Mesendoderm (in vitro differentiated cells): ENCODE measurements at regions not wholly inside any gene's neighbourhood (a gene's known extent, or its start where the extent isn't known, plus 50 kb on each side); places are given as distances from the start of the nearest gene placed in this dataset.

Source experiments
- DNase-seq: peaks from one replicate; pipeline ENCODE4 v3.0.0; 2013
- H2AK5ac ChIP-seq: 2 replicates; pipeline ENCODE4 v1.6.1; 2013; ENCODE audit warnings: low read length, inconsistent platforms
- H2BK120ac ChIP-seq: 2 replicates; pipeline ENCODE4 v1.6.1; 2013; ENCODE audit warnings: low read depth, mild to moderate bottlenecking, low read length, moderate library complexity, mixed read lengths
- H2BK15ac ChIP-seq: replicated peaks from 2 replicates; pipeline ENCODE4 v1.6.1; 2013; ENCODE audit warnings: low read depth, mild to moderate bottlenecking, moderate library complexity
- H2BK5ac ChIP-seq: 2 replicates; pipeline ENCODE4 v1.6.1; 2013; ENCODE audit warnings: low read length, inconsistent platforms
- H3K18ac ChIP-seq: 2 replicates; pipeline ENCODE4 v1.6.1; 2013; ENCODE audit warnings: mild to moderate bottlenecking, low read length, mixed read lengths
- H3K23ac ChIP-seq: one replicate; pipeline ENCODE4 v1.6.1; 2013; ENCODE audit warnings: low read length
- H3K27ac ChIP-seq: 2 replicates; pipeline ENCODE4 v1.5.1; 2013; ENCODE audit warnings: low read depth, mild to moderate bottlenecking, inconsistent platforms, low read length, moderate library complexity
- H3K27me3 ChIP-seq: 2 replicates; pipeline ENCODE4 v1.6.1; 2013; ENCODE audit warnings: low read length, control low read depth, mild to moderate bottlenecking, inconsistent platforms; ENCODE audit not compliant: insufficient read depth, poor library complexity
- H3K36me3 ChIP-seq: 2 replicates; pipeline ENCODE4 v1.6.1; 2013; ENCODE audit warnings: low read length, inconsistent platforms; ENCODE audit not compliant: control insufficient read depth, insufficient read depth
- H3K4ac ChIP-seq: one replicate; pipeline ENCODE4 v1.6.1; 2013; ENCODE audit warnings: low read depth, mild to moderate bottlenecking, low read length, moderate library complexity
- H3K4me1 ChIP-seq: 2 replicates; pipeline ENCODE4 v1.6.1; 2013; ENCODE audit warnings: low read depth, low read length, inconsistent platforms; ENCODE audit not compliant: control insufficient read depth
- H3K4me2 ChIP-seq: 2 replicates; pipeline ENCODE4 v1.6.1; 2013; ENCODE audit warnings: low read length
- H3K4me3 ChIP-seq: 2 replicates; pipeline ENCODE4 v1.5.1; 2013; ENCODE audit warnings: mild to moderate bottlenecking, low read length
- H3K56ac ChIP-seq: one replicate; pipeline ENCODE4 v1.6.1; 2013; ENCODE audit warnings: low read length
- H3K79me1 ChIP-seq: 2 replicates; pipeline ENCODE4 v1.6.1; 2013; ENCODE audit warnings: low read length, inconsistent platforms
- H3K79me2 ChIP-seq: 2 replicates; pipeline ENCODE4 v1.6.1; 2013; ENCODE audit warnings: mild to moderate bottlenecking, low read length; ENCODE audit not compliant: control insufficient read depth, insufficient read depth
- H3K9ac ChIP-seq: 2 replicates; pipeline ENCODE4 v1.6.1; 2013; ENCODE audit warnings: low read length, inconsistent platforms
- H4K5ac ChIP-seq: one replicate; pipeline ENCODE4 v1.6.1; 2013; ENCODE audit warnings: low read length
- H4K8ac ChIP-seq: one replicate; pipeline ENCODE4 v1.6.1; 2013; ENCODE audit warnings: low read depth, mild to moderate bottlenecking, control low read depth, low read length, moderate library complexity
- WGBS: extraction: QIAGEN DNeasy Blood & Tissue Kit; methylation state at CpG from one replicate; pipeline ENCODE4 v1.1.7; 2013; ENCODE audit warnings: low lambda C conversion rate, missing lambda C conversion rate; ENCODE audit not compliant: insufficient coverage; ENCODE audit errors: extremely low coverage; 5-methylcytosine and 5-hydroxymethylcytosine counted together

DNA sequence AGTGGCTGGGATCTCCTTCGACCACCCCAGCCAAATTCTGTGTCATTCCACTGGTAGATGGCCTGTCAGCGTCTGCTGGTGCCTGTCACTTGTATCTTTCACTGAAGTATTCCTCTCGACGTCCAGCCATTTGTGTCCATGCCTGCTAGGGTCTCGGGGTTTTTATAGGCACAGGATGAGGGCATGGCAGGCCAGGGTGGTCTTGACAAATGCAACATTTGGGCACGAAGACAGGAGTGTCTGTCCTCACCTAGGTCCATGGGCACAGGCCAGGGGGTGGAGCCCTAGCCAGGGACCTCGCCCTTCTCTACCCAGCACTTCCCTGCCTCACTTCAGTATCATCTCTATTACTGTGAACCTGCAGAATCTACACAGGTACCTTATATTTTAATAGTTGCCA, 2223.9 kb upstream of the ACO1 start:
- Histone ChIP-seq H3K79me2 (no peaks in the 10 kb centered on the region), H3K18ac (no peak overlapping the region), H2BK15ac (no peak overlapping the region), H2AK5ac (no peak overlapping the region), H4K5ac (no peak overlapping the region), H2BK120ac (no peak overlapping the region), H3K27me3 (no peaks in the 10 kb centered on the region), H3K4me2 (no peak overlapping the region), H2BK5ac (no peak overlapping the region), H3K79me1 (no peaks in the 10 kb centered on the region), H4K8ac (no peak overlapping the region), H3K56ac (no peak overlapping the region), H3K4me3 (no peak overlapping the region), H3K4me1 (no peaks in the 10 kb centered on the region), H3K23ac (no peak overlapping the region), H3K27ac (no peak overlapping the region), H3K4ac (no peak overlapping the region), H3K9ac (no peak overlapping the region), H3K36me3 (no peaks in the 10 kb centered on the region)
- no CpG with 5 or more reads among the region's 7 CpGs for WGBS
- no peak for DNase-seq

GRCh38 chr9:30172206-30172605, 2212.2 kb upstream of the ACO1 start:
- Histone ChIP-seq H2AK5ac (no peak overlapping the region), H3K4me2 (no peak overlapping the region), H4K8ac (no peak overlapping the region), H3K79me2 (no peaks in the 10 kb centered on the region), H2BK5ac (no peak overlapping the region), H3K4ac (no peak overlapping the region), H3K27ac (no peak overlapping the region), H2BK120ac (no peak overlapping the region), H4K5ac (no peak overlapping the region), H3K9ac (no peak overlapping the region), H3K79me1 (no peaks in the 10 kb centered on the region), H2BK15ac (no peak overlapping the region), H3K18ac (no peak overlapping the region), H3K27me3 (no peaks in the 10 kb centered on the region), H3K56ac (no peak overlapping the region), H3K23ac (no peak overlapping the region), H3K36me3 (no peaks in the 10 kb centered on the region), H3K4me3 (no peak overlapping the region), H3K4me1 (no peaks in the 10 kb centered on the region)
- no CpG with 5 or more reads among the region's 1 CpG for WGBS
- no peak for DNase-seq

DNA sequence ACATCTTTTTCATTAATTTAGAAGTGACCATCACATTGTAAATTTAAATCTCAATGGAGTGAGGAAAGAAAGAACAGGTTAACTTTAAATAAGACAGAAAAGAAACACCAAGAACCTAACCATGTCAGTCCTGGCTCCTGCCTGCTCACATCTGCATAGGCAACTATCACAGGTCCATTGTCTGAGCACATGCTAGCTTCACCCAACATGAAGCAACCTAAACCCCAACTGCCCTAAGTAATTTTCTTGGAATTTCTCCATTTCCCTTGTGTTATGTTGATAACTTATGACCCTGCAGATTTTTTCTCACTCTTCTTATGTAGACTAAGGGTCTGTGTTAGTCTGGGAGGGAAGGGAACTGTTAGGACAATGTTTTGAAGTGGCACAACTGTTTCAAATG, 2205.8 kb upstream of the ACO1 start:
- no peaks in the 10 kb centered on the region for H3K79me2 ChIP-seq
- H2AK5ac ChIP-seq = no peak overlapping the region
- H3K27ac ChIP-seq = no peak overlapping the region
- H3K23ac ChIP-seq = no peak overlapping the region
- H3K4ac ChIP-seq = no peak overlapping the region
- H3K18ac ChIP-seq = no peak overlapping the region
- H3K4me2 ChIP-seq = no peak overlapping the region
- H3K27me3 ChIP-seq = no peaks in the 10 kb centered on the region
- no peak overlapping the region for H3K4me3 ChIP-seq
- no peaks in the 10 kb centered on the region for H3K36me3 ChIP-seq
- H3K79me1 ChIP-seq = no peaks in the 10 kb centered on the region
- H4K5ac ChIP-seq = no peak overlapping the region
- no peak overlapping the region for H4K8ac ChIP-seq
- H3K9ac ChIP-seq = no peak overlapping the region
- H2BK15ac ChIP-seq = no peak overlapping the region
- no peak overlapping the region for H2BK5ac ChIP-seq
- no peak overlapping the region for H3K56ac ChIP-seq
- no peaks in the 10 kb centered on the region for H3K4me1 ChIP-seq
- no peak overlapping the region for H2BK120ac ChIP-seq
- DNase-seq = no peak

DNA sequence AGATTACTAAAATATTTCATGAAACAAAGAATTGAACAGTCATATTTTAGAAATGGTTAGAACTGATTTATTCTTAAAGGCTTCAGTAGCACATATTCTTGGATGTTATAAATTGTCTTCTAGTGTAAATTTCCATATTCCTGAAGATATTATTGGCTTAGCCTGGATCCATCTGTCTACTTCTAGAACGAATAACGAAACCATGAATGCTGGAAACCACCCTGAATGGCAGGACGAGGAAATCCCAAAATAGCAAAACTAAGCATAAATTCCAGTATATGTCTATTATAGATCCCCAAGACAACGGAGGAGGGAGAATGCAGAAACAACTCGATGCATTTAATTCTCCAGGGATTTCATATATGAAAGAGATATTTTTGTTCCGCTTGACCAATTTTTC, 2191.0 kb upstream of the ACO1 start:
- Histone ChIP-seq H2BK120ac (no peak overlapping the region), H3K4me3 (no peak overlapping the region), H3K79me1 (no peaks in the 10 kb centered on the region), H3K27me3 (no peaks in the 10 kb centered on the region), H2AK5ac (no peak overlapping the region), H3K23ac (no peak overlapping the region), H3K36me3 (no peaks in the 10 kb centered on the region), H3K4ac (no peak overlapping the region), H3K4me1 (no peaks in the 10 kb centered on the region), H2BK15ac (no peak overlapping the region), H3K79me2 (no peaks in the 10 kb centered on the region), H4K8ac (no peak overlapping the region), H2BK5ac (no peak overlapping the region), H3K9ac (no peak overlapping the region), H3K27ac (no peak overlapping the region), H3K18ac (no peak overlapping the region), H4K5ac (no peak overlapping the region), H3K4me2 (no peak overlapping the region), H3K56ac (no peak overlapping the region)
- WGBS = no CpG with 5 or more reads among the region's 6 CpGs
- DNase-seq = no peak

DNA sequence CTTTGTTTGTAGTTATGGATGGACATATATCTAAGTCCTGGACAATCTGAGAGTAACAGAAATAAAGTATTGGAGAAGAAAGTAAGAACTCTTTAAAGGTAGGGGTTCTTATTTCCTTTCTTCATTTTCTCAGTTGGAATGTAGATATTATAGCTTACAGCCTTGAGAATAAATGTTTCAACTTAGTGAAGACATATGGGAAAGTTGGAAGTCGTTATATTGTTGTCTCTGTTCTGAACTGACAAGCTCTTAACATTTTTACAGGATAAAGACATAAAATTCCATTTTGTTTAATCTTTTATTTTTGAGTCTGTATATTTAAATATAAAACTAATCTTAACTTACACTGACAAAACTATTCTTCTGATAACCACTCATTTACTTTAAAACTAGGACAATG, 2187.5 kb upstream of the ACO1 start:
- Histone ChIP-seq H3K4me1 (no peaks in the 10 kb centered on the region), H3K23ac (no peak overlapping the region), H4K8ac (no peak overlapping the region), H3K4me3 (no peak overlapping the region), H3K27ac (no peak overlapping the region), H3K56ac (no peak overlapping the region), H3K18ac (no peak overlapping the region), H3K36me3 (no peaks in the 10 kb centered on the region), H3K4me2 (no peak overlapping the region), H3K9ac (no peak overlapping the region), H3K27me3 (no peaks in the 10 kb centered on the region), H2BK15ac (no peak overlapping the region), H3K4ac (no peak overlapping the region), H3K79me2 (no peaks in the 10 kb centered on the region), H3K79me1 (no peaks in the 10 kb centered on the region), H2AK5ac (no peak overlapping the region), H2BK5ac (no peak overlapping the region), H2BK120ac (no peak overlapping the region), H4K5ac (no peak overlapping the region)
- no CpG with 5 or more reads among the region's 1 CpG for WGBS
- DNase-seq = no peak

DNA sequence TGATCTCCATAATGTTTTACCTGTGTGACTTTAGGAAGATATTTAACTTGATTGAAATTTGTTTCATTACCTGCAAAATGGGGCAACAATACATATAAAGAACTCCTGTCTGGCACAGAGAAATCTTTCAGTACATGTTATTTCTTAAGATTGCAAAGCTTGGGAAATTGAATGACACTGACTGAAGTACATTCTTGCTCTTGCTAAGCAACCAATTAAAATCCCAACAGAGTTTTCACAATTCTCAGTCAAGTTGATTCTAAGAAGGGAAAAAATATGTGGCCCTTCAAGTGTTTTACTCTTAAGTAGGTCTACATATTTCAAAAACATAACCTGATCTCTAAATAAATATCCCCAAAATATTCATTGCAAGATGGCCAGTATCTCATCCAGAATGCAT, 2187.0 kb upstream of the ACO1 start:
- H3K27me3 ChIP-seq = no peaks in the 10 kb centered on the region
- no peak overlapping the region for H2BK5ac ChIP-seq
- no peak overlapping the region for H3K9ac ChIP-seq
- no peak overlapping the region for H3K27ac ChIP-seq
- H4K8ac ChIP-seq = no peak overlapping the region
- no peak overlapping the region for H3K4me2 ChIP-seq
- no peak overlapping the region for H4K5ac ChIP-seq
- H3K4me3 ChIP-seq = no peak overlapping the region
- H3K36me3 ChIP-seq = no peaks in the 10 kb centered on the region
- DNase-seq = no peak
- no peaks in the 10 kb centered on the region for H3K79me2 ChIP-seq
- H2AK5ac ChIP-seq = no peak overlapping the region
- no peak overlapping the region for H3K4ac ChIP-seq
- no peak overlapping the region for H2BK15ac ChIP-seq
- no peak overlapping the region for H3K56ac ChIP-seq
- H3K23ac ChIP-seq = no peak overlapping the region
- H2BK120ac ChIP-seq = no peak overlapping the region
- H3K79me1 ChIP-seq = no peaks in the 10 kb centered on the region
- H3K18ac ChIP-seq = no peak overlapping the region
- no peaks in the 10 kb centered on the region for H3K4me1 ChIP-seq
